H1 (cell line): ENCODE measurements at regions not wholly inside any gene's neighbourhood (a gene's known extent, or its start where the extent isn't known, plus 50 kb on each side); places are given as distances from the start of the nearest gene placed in this dataset.

ENCODE experiments used
- CTCF ChIA-PET: fragments of 300-600 bp; sonication (Branson Sonifier 250); formaldehyde crosslinking; loops from one replicate; lab custom pipeline; 2021; ENCODE audit not compliant: partially characterized antibody; lab: Charles Lee
- POLR2A ChIA-PET: fragments of 300-600 bp; sonication (Branson Sonifier 250); formaldehyde crosslinking; loops from one replicate; lab custom pipeline; 2021; ENCODE audit warnings: inconsistent platforms; ENCODE audit not compliant: partially characterized antibody; lab: Charles Lee
- DNase-seq, 2 experiments: peaks; one replicate each; pipeline versions ENCODE4 v3.0.0 to v3.0.0-alpha.2; 2010 to 2022; ENCODE audit warnings: low spot score in 2 of 2, low read depth in 1 of 2, mixed read lengths in 1 of 2
- FAIRE-seq: peaks from 2 replicates; lab custom pipeline; 2011; peaks lifted over from hg19 to GRCh38; lab: Jason Lieb, UNC
- H2AFZ ChIP-seq: 2 replicates; pipeline ENCODE4 v1.8.1; 2012; ENCODE audit warnings: low read length, inconsistent platforms
- H2AK5ac ChIP-seq: 2 replicates; pipeline ENCODE4 v1.6.1; 2013; ENCODE audit warnings: low read depth, low read length
- H2BK120ac ChIP-seq: replicated peaks from 2 replicates; pipeline ENCODE3; 2013; ENCODE audit warnings: low read depth, low read length, inconsistent platforms
- H2BK12ac ChIP-seq: 2 replicates; pipeline ENCODE4 v1.6.1; 2013; ENCODE audit warnings: low read depth, low read length
- H2BK15ac ChIP-seq: 2 replicates; pipeline ENCODE4 v1.6.1; 2013; ENCODE audit warnings: low read length
- H2BK20ac ChIP-seq: 2 replicates; pipeline ENCODE4 v1.6.1; 2013; ENCODE audit warnings: low read length
- H2BK5ac ChIP-seq: 2 replicates; pipeline ENCODE4 v1.6.1; 2013; ENCODE audit warnings: low read depth, low read length
- H3K14ac ChIP-seq: 2 replicates; pipeline ENCODE4 v1.6.1; 2013; ENCODE audit warnings: inconsistent platforms; ENCODE audit not compliant: insufficient read length
- H3K18ac ChIP-seq: 2 replicates; pipeline ENCODE4 v1.6.1; 2013; ENCODE audit warnings: low read length; ENCODE audit errors: extremely low read depth
- H3K23ac ChIP-seq: 2 replicates; pipeline ENCODE4 v1.6.1; 2013; ENCODE audit warnings: inconsistent platforms; ENCODE audit not compliant: insufficient read length
- H3K23me2 ChIP-seq: 2 replicates; pipeline ENCODE4 v1.6.1; 2013; ENCODE audit warnings: low read depth, low read length
- H3K27ac ChIP-seq: 2 replicates; pipeline ENCODE4 v1.6.1; 2011; ENCODE audit warnings: low read depth, low read length, inconsistent platforms
- H3K27me3 ChIP-seq, 4 experiments: replicated peaks in 1 of 4; 1 replicate in 1 of 4; 2 replicates in 3 of 4; pipeline versions ENCODE4 v1.6.1 to v1.8.1; 2011 to 2013; ENCODE audit warnings: low read length in 3 of 4, mild to moderate bottlenecking in 3 of 4, inconsistent platforms in 2 of 4, mixed read lengths in 2 of 4, moderate library complexity in 1 of 4; ENCODE audit not compliant: control insufficient read depth in 3 of 4, insufficient read depth in 3 of 4; ENCODE audit errors: extremely low read depth in 1 of 4
- H3K36me3 ChIP-seq, 4 experiments: 2 replicates each; pipeline versions ENCODE4 v1.6.1 to v1.8.1; 2011 to 2013; ENCODE audit warnings: mild to moderate bottlenecking in 4 of 4, low read length in 3 of 4, moderate library complexity in 2 of 4, control low read depth in 1 of 4, inconsistent platforms in 1 of 4; ENCODE audit not compliant: insufficient read depth in 4 of 4, control insufficient read depth in 2 of 4
- H3K4ac ChIP-seq: replicated peaks from 2 replicates; pipeline ENCODE3; 2013; ENCODE audit warnings: low read length, low read depth, mixed read lengths, inconsistent platforms; ENCODE audit not compliant: insufficient read length
- H3K4me1 ChIP-seq, 4 experiments: replicated peaks in 1 of 4; 1 replicate in 1 of 4; 2 replicates in 3 of 4; pipeline versions ENCODE4 v1.6.1 to v1.8.1; 2011 to 2013; ENCODE audit warnings: low read length in 3 of 4, inconsistent platforms in 2 of 4, mixed read lengths in 1 of 4; ENCODE audit not compliant: insufficient read depth in 4 of 4, control insufficient read depth in 3 of 4
- H3K4me2 ChIP-seq, 2 experiments: 2 replicates each; pipeline versions ENCODE4 v1.6.1 to v1.8.1; 2011 to 2013; ENCODE audit warnings: low read depth in 2 of 2, low read length in 2 of 2, control low read depth in 1 of 2, inconsistent platforms in 1 of 2, mild to moderate bottlenecking in 1 of 2; ENCODE audit not compliant: insufficient read depth in 1 of 2
- H3K4me3 ChIP-seq, 4 experiments: fragments of 200-600, 300-600 bp in 1 of 4; sonication (generic), shearing (Covaris generic), sonication (Bioruptor Twin) in 1 of 4; 2 replicates each; pipeline versions ENCODE4 v1.5.1 to v1.8.1; 2011 to 2016; ENCODE audit warnings: low read length in 4 of 4, low read depth in 3 of 4, control low read depth in 2 of 4, inconsistent platforms in 2 of 4, mild to moderate bottlenecking in 2 of 4, mixed read lengths in 1 of 4, moderate library complexity in 1 of 4; ENCODE audit not compliant: insufficient read depth in 2 of 4; ENCODE audit errors: extremely low read depth in 1 of 4
- H3K56ac ChIP-seq: replicated peaks from 2 replicates; pipeline ENCODE3; 2013; ENCODE audit warnings: low read depth, mild to moderate bottlenecking, mixed read lengths, low read length, inconsistent platforms; ENCODE audit not compliant: insufficient read length
- H3K79me1 ChIP-seq: 2 replicates; pipeline ENCODE4 v1.6.1; 2013; ENCODE audit warnings: low read depth, low read length, control low read depth
- H3K79me2 ChIP-seq, 2 experiments: 2 replicates each; pipeline versions ENCODE4 v1.6.1 to v1.8.1; 2012 to 2013; ENCODE audit warnings: low read length in 2 of 2, mild to moderate bottlenecking in 2 of 2, inconsistent platforms in 1 of 2; ENCODE audit not compliant: insufficient read depth in 2 of 2, control insufficient read depth in 1 of 2
- H3K9ac ChIP-seq, 4 experiments: replicated peaks in 1 of 4; 1 replicate in 1 of 4; 2 replicates in 3 of 4; pipeline versions ENCODE4 v1.6.1 to v1.8.1; 2011 to 2013; ENCODE audit warnings: low read depth in 3 of 4, low read length in 3 of 4, control low read depth in 2 of 4, mild to moderate bottlenecking in 2 of 4, moderate library complexity in 2 of 4, inconsistent platforms in 1 of 4; ENCODE audit errors: extremely low read depth in 1 of 4
- H3K9me3 ChIP-seq, 2 experiments: 2 replicates each; pipeline versions ENCODE4 v1.6.1 to v1.8.1; 2012 to 2013; ENCODE audit warnings: mild to moderate bottlenecking in 2 of 2, moderate library complexity in 2 of 2, control low read depth in 1 of 2, inconsistent platforms in 1 of 2, low read depth in 1 of 2, low read length in 1 of 2, mixed read lengths in 1 of 2; ENCODE audit not compliant: insufficient read depth in 2 of 2
- H4K20me1 ChIP-seq, 2 experiments: replicated peaks in 1 of 2; 2 replicates each; pipeline versions ENCODE3 to v1.8.1; 2011 to 2013; ENCODE audit warnings: inconsistent platforms in 2 of 2, low read length in 2 of 2, mild to moderate bottlenecking in 1 of 2; ENCODE audit not compliant: insufficient read depth in 2 of 2, control insufficient read depth in 1 of 2
- H4K5ac ChIP-seq: 2 replicates; pipeline ENCODE4 v1.6.1; 2013; ENCODE audit warnings: low read length, low read depth, mixed read lengths, inconsistent platforms; ENCODE audit not compliant: insufficient read length
- H4K8ac ChIP-seq: 2 replicates; pipeline ENCODE4 v1.8.0; 2013; ENCODE audit warnings: mild to moderate bottlenecking, moderate library complexity, low read length, inconsistent platforms; ENCODE audit not compliant: insufficient read depth; ENCODE audit errors: extremely low read depth
- H4K91ac ChIP-seq: replicated peaks from 2 replicates; pipeline ENCODE3; 2013; ENCODE audit warnings: low read length, mixed read lengths, inconsistent platforms; ENCODE audit not compliant: insufficient read length
- BACH1 ChIP-seq: IDR thresholded peaks from 2 replicates; pipeline ENCODE4 v1.6.1; 2012; ENCODE audit warnings: low read length, improper control_type of control experiment
- CHD2 ChIP-seq: IDR thresholded peaks from 2 replicates; pipeline ENCODE4 v1.6.1; 2012; ENCODE audit warnings: low read length, improper control_type of control experiment
- EZH2 ChIP-seq: fragments of 200-600 bp; sonication (generic); IDR thresholded peaks from 2 replicates; pipeline ENCODE4 v1.7.1; 2012; ENCODE audit warnings: low read depth, mild to moderate bottlenecking, moderate library complexity, low read length, inconsistent platforms; ENCODE audit not compliant: severe bottlenecking
- POLR2A ChIP-seq, 2 experiments: IDR thresholded peaks; 1 replicate in 1 of 2; 2 replicates in 1 of 2; pipeline ENCODE4 v1.6.1; 2011; ENCODE audit warnings: low read depth in 2 of 2, low read length in 2 of 2, mild to moderate bottlenecking in 2 of 2; ENCODE audit errors: control extremely low read depth in 1 of 2
- POLR2AphosphoS5 ChIP-seq: IDR thresholded peaks from 2 replicates; pipeline ENCODE4 v1.6.1; 2011; ENCODE audit warnings: low read depth, low read length
- RFX5 ChIP-seq: IDR thresholded peaks from 2 replicates; pipeline ENCODE4 v1.6.1; 2011; ENCODE audit warnings: low read depth, low read length, improper control_type of control experiment, borderline replicate concordance
- SAP30 ChIP-seq: fragments of 300-600 bp; sonication (generic); IDR thresholded peaks from 2 replicates; pipeline ENCODE4 v1.7.1; 2012; ENCODE audit warnings: low read length, moderate library complexity, mild to moderate bottlenecking, inconsistent platforms; ENCODE audit not compliant: insufficient read depth, insufficient replicate concordance
- SIN3A ChIP-seq, 2 experiments: IDR thresholded peaks in 1 of 2; conservative IDR thresholded peaks in 1 of 2; 2 replicates each; pipeline ENCODE4 v1.6.1; 2011 to 2012; ENCODE audit warnings: low read length in 2 of 2, improper control_type of control experiment in 1 of 2, low read depth in 1 of 2, mild to moderate bottlenecking in 1 of 2
- SRF ChIP-seq: IDR thresholded peaks from 2 replicates; pipeline ENCODE4 v1.6.1; 2011; ENCODE audit warnings: mild to moderate bottlenecking, low read depth, low read length, moderate library complexity
- TEAD4 ChIP-seq: IDR thresholded peaks from 2 replicates; pipeline ENCODE4 v1.6.1; 2012; ENCODE audit warnings: low read depth, low read length, inconsistent platforms, mixed read lengths
- WGBS, 2 experiments: shearing (Covaris generic) in 1 of 2; methylation state at CpG; one replicate each; pipeline versions ENCODE4 v1.1.6 to v1.1.7; 2013 to 2015; ENCODE audit warnings: low lambda C conversion rate in 2 of 2, mixed read lengths in 2 of 2, inconsistent platforms in 1 of 2, low coverage in 1 of 2, missing lambda C conversion rate in 1 of 2; ENCODE audit not compliant: insufficient replicate concordance in 2 of 2, insufficient coverage in 1 of 2, insufficient read length in 1 of 2; ENCODE audit errors: extremely low coverage in 1 of 2, missing lambda C conversion rate in 1 of 2; 5-methylcytosine and 5-hydroxymethylcytosine counted together

- Histone ChIP-seq H4K20me1 (no peaks in the 10 kb centered on the region), H2AFZ (no peak overlapping the region), H2BK120ac (no peak overlapping the region), H2BK5ac (no peak overlapping the region), H2BK20ac (no peak overlapping the region), H3K9me3 (peaks cover 2 to 3% of the 10 kb centered on the region in 2 experiments; a peak in 2 of 4 replicates), H3K9ac (no peak overlapping the region), H3K4me3 (no peak overlapping the region), H4K5ac (no peak overlapping the region), H4K8ac (no peak overlapping the region), H3K79me1 (no peaks in the 10 kb centered on the region), H3K27me3 (no peaks in the 10 kb centered on the region), H2BK12ac (no peak overlapping the region), H3K27ac (no peak overlapping the region), H3K4me1 (peaks cover 0 to 3% (median 2%) of the 10 kb centered on the region in 4 experiments; a peak in 3 of 7 replicates), H2AK5ac (no peak overlapping the region), H3K79me2 (no peaks in the 10 kb centered on the region), H2BK15ac (no peak overlapping the region), H3K23me2 (no peaks in the 10 kb centered on the region), H3K4me2 (no peak overlapping the region), H3K56ac (no peak overlapping the region), H3K23ac (no peak overlapping the region), H3K36me3 (no peaks in the 10 kb centered on the region; a peak in 1 of 8 replicates), H3K4ac (no peak overlapping the region), H3K14ac (no peak overlapping the region), H4K91ac (no peak overlapping the region), H3K18ac (no peak overlapping the region)
- CTCF ChIA-PET, result no interaction called here
- TF ChIP-seq EZH2 (no peak), TEAD4 (no peak), SIN3A (conservative IDR thresholded peaks at IDR 0.05 in 1 of 2, IDR thresholded peaks at IDR 0.05 in 1 of 2; ENCODE audit: low read depth in 1 of 2, low read length in 2 of 2) (no peak), BACH1 (no peak), SRF (no peak), POLR2A (IDR thresholded peaks at IDR 0.05; ENCODE audit: control extremely low read depth in 1 of 2, low read depth in 2 of 2, low read length in 2 of 2) (no peak), SAP30 (no peak), POLR2AphosphoS5 (no peak), RFX5 (no peak), CHD2 (no peak)
- POLR2A ChIA-PET, result no interaction called here
- DNase-seq (no peak), FAIRE-seq (no peak)
- WGBS, 2 experiments, result 96% methylated on average over 2 of the region's 2 CpGs; no CpG with 5 or more reads in 1 of the 2 experiments
Measured at GRCh38 chrY:15402451-15402850, 878.1 kb downstream of the NLGN4Y start.
